Medulla oblongata (tissue), 1 donor: ENCODE measurements at regions not wholly inside any gene's neighbourhood (a gene's known extent, or its start where the extent isn't known, plus 50 kb on each side); places are given as distances from the start of the nearest gene placed in this dataset.
"Not testable (repeated sequence)": the region's sequence is repeated elsewhere in the genome, so short reads cannot be mapped to it uniquely, and the experiment has no call there.

Source experiments
- DNase-seq: peaks from one replicate; pipeline ENCODE4 v3.0.0-alpha.2; 2015; ENCODE audit errors: extremely low spot score

DNA sequence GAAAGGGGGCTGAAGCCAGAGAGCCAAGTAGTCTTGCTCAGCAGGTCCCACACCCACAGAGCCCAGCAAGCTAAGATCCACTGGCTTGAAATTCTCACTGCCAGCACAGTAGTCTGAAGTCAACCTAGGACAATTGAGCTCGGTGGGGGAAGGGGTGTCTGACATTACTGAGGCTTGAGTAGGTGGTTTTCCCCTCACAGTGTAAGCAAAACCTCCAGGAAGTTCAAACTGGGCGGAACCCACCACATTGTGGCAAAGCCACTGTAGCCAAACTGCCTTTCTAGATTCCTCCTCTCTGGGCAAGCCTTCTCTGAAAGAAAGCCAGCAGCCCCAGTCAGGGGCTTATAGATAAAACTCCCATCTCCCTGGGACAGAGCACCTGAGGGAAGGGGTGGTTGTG, 630.9 kb upstream of the ITGA1 start:
- not testable (repeated sequence) for DNase-seq

DNA sequence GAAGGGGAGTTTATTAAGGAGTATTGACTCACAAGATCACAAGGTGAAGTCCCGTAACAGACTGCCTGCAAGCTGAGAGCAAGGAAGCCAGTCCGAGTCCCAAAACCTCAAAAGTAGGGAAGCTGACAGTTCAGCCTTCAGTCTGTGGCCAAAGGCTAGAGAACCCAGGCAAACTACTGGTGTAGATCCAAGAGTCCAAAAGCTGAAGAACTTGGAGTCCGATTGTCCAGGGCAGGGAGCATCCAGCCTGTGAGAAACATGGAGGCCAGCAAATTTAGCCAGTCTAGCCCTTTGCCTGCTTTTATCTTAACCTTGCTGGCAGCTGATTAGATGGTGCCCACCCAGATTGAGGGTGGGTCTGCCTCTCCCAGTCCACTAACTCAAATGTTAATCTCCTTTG, 621.9 kb upstream of the ITGA1 start:
- not testable (repeated sequence) for DNase-seq

DNA sequence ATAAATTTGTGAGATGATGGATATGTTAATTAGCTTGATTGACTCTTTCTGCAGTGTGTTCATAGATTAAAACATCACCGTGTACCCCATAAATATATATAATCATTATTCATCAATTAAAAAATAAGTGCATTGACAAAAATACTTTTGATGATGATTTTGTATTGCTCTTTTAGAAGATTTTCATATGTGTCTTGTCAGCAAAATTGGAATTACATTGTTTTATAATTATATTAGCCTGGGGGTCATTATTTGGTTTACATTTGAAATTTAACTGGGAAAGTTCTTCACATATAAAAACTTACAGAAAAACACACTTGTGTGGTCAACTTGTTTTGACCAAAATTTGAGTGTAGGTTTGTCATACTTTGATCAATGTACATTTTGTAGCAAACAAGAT, 614.6 kb upstream of the ITGA1 start:
- no peak for DNase-seq

DNA sequence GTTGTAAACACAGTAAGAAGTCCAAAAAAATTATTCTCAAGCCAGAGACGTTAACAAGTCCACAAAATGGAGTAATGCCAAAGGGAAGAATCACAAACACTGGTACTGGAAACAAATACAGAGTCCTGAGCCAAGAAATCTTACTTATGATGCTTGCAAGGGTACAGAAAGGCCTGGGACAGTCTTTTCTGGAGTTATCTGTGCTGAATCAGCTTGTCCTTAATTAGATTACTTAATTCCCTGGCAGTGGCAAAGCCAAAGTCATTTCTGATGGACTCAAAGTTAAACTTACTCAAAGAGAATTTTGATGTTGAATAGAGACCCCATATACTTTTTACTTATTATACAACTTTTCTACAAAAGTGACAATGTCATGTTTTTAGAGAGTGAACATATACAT, 610.5 kb upstream of the ITGA1 start:
- DNase-seq = no peak

DNA sequence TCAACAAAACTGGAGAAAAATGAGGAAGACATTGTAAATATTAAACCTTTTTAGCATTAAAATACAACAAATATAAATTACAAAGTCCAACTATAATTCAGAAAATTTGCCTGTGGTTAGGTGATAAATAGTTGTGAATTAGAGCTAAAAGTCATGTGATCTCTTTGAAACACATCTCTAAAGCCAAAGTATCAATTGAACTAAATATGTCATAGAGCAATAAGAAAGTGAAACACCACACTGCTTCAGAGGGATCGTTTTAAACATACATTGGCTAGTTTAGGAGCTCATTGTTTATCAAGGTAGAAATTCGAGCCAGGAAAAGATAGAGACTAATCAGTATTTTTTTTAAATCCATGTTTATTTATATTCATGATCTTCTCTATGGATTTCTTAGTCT, 606.3 kb upstream of the ITGA1 start:
- DNase-seq = no peak

DNA sequence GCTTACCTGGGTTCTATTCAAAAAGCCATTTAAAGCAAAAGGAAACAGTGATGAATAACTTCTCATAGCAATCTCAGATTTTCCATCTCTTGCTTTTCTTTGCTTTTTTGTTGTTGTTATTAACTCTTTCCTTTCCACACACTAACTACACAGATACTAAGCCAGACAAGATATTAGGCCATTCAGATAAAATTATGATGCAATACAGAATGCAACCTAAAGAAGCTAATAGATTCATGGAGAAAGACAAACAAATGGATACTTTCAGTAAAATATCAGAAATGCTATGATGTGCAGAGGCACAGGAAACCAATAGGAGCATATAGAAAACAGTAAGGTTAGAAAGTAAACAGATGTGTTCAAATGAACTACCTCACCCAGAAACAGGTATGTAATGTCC, 597.0 kb upstream of the ITGA1 start:
- DNase-seq = no peak

DNA sequence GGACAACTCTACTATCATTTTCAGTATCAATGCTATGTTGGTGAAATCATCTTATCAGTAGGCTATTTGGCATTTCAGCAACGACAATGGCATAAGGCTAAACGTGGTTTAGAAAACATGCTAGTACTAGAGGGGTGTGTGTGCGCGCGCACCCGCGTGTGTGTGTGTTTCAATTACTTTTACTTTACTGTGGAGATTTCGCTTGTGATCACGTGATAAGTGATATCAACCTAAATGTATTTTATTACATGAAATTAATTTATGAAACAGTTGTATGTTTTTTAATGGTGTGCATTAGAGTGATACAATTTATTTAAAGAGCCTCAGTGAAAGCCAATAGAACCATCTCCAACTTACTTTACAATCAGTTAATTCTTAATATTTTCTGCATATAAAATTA, 587.9 kb upstream of the ITGA1 start:
- no peak for DNase-seq

DNA sequence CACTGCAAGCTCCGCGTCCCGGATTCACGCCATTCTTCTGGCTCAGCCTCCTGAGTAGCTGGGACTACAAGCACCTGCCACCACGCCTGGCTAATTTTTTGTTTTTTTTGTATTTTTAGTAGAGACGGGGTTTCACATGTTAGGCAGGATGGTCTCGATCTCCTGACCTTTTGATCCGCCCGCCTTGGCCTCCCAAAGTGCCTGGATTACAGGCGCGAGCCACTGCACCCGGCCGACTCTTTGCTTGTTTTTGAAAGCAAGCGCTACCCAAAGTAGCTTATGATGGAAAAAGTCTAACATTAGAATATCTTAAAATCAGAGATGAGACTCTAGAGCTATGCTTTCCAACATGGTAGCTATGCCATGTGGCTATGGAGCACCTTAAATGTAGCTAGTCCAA, 585.5 kb upstream of the ITGA1 start:
- DNase-seq = no peak

DNA sequence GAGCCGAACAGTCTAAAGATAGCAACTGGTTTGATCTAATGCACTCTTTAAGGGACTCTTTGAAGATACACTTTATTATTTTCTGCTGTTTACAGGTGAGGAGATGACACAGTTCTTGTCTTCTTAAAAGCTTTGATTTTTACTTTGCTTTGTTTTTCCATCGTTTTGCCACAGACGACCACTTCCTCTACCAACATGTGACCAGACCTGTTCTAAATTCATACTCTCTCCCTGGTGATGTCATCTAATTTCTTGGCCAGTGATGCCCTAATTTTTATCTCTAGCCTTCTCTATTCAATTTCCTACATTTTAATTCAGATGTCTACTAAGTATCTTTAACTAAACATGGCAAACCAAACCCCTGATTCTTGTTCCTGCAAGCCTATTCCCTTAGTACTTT, 583.4 kb upstream of the ITGA1 start:
- no peak for DNase-seq
